ENCODE measurements at regions not wholly inside any gene's neighbourhood (a gene's known extent, or its start where the extent isn't known, plus 50 kb on each side); places are given as distances from the start of the nearest gene placed in this dataset.

DNA sequence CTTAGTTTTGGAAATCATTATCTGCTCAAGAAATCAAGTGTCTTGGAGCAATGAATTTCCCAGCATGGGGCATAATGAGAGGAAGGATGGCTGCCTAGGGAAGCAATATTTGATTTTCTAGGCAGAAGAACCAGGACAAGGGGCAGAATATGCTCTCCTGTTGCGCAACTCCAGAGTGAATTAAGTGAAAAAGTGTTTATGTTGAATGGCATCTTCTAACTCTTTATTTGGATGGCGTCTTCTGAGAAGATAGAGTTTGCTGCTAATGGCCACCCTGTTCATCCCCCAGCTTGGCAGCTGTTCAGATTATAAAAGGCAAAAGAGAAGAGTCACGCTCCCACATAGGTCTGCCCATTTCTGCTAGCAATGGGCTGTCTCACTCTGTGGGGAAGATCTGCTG lies 1278.1 kb downstream of the AACS start:
- Histone ChIP-seq H3K27me3 (ENCODE audit: insufficient read depth, low read length) (no peaks in the 10 kb centered on the region), H3K4me1 (ENCODE audit: insufficient read depth, low read length) (no peaks in the 10 kb centered on the region), H3K9ac (ENCODE audit: low read depth, low read length) (no peak overlapping the region), H3K4me3 (ENCODE audit: low read length) (no peak overlapping the region), H3K36me3 (ENCODE audit: insufficient read depth, low read depth, low read length) (no peaks in the 10 kb centered on the region), H3K9me3 (ENCODE audit: insufficient read depth, low read depth, low read length) (no peaks in the 10 kb centered on the region), H3K27ac (ENCODE audit: low read length) (no peak overlapping the region)

DNA sequence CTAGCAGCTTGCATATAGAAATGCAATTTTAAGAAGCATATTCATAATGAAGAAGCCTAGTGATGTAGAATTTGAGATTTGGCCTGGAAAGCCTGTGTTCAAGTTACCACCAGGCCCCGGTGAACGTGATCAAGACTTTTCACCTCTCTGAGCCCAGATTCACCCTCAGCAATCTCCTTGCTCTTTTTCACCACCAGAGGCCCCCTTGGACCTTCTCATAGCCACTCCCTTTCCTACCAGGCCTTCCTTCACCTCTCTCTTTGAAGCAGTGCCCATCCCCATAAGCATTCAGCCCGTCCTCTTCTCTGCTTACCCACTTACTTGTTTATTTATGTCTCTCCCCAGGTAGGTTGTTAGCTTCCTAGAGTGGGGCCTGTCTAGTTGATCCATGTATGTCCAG lies 1280.9 kb downstream of the AACS start:
- H3K36me3 ChIP-seq (ENCODE audit: insufficient read depth, low read depth, low read length), result no peaks in the 10 kb centered on the region
- H3K27me3 ChIP-seq (ENCODE audit: insufficient read depth, low read length), result no peaks in the 10 kb centered on the region
- H3K27ac ChIP-seq (ENCODE audit: low read length), result no peak overlapping the region
- no peak overlapping the region for H3K9ac ChIP-seq (ENCODE audit: low read depth, low read length)
- no peaks in the 10 kb centered on the region for H3K9me3 ChIP-seq (ENCODE audit: insufficient read depth, low read depth, low read length)
- no peak overlapping the region for H3K4me3 ChIP-seq (ENCODE audit: low read length)
- no peaks in the 10 kb centered on the region for H3K4me1 ChIP-seq (ENCODE audit: insufficient read depth, low read length)

DNA sequence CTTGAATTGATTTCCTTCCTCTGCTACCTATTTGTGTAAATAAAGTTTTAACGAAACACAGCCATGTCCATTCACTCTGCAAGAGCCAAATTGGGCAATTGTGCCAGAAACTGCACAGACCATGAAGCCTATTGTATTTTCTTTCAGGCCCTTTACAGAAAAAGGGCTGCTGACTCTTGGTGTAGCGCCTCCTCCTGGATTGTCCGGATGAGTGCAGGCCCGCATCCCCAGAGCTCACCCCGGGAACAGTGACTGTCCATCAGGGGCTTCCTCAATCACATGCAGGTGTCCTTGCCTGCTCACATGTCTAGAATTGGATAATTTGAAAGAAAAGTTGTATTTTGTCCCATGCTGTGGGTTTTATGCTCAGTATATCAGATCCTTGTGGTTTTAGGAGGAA lies 1282.2 kb downstream of the AACS start:
- no peaks in the 10 kb centered on the region for H3K36me3 ChIP-seq (ENCODE audit: insufficient read depth, low read depth, low read length)
- H3K27me3 ChIP-seq (ENCODE audit: insufficient read depth, low read length), result no peaks in the 10 kb centered on the region

DNA sequence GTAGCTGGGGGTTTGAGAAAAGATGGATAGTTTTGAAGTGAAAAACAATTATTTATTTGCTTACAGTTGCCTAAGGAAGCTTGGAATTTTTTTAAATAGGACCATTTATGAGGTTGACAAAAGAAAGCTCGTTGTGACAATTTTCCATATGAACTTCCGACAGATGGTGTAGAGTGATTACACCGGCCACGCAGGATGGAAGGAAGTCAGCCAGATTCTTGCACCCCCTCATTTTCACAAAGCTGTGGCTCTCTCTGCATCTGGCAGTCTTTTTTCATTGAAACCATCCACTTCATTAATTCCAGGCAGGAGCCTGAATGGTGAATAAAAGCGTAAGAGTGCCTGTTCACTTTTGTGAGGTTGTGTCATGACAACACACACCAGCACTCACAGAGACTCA lies 1284.1 kb downstream of the AACS start:
- H3K9me3 ChIP-seq (ENCODE audit: insufficient read depth, low read depth, low read length), result no peaks in the 10 kb centered on the region; the same call in 1 of the 2 replicates
- H3K9ac ChIP-seq (ENCODE audit: low read depth, low read length), result no peak overlapping the region
- H3K36me3 ChIP-seq (ENCODE audit: insufficient read depth, low read depth, low read length), result no peaks in the 10 kb centered on the region
- H3K4me3 ChIP-seq (ENCODE audit: low read length), result no peak overlapping the region
- H3K4me1 ChIP-seq (ENCODE audit: insufficient read depth, low read length), result no peaks in the 10 kb centered on the region
- H3K27me3 ChIP-seq (ENCODE audit: insufficient read depth, low read length), result no peaks in the 10 kb centered on the region
- H3K27ac ChIP-seq (ENCODE audit: low read length), result no peak overlapping the region

More for the DNA sequence above, 1282.2 kb downstream of the AACS start:
- H3K9me3 ChIP-seq (ENCODE audit: insufficient read depth, low read depth, low read length), result no peaks in the 10 kb centered on the region
- H3K4me3 ChIP-seq (ENCODE audit: low read length), result no peak overlapping the region
- H3K27ac ChIP-seq (ENCODE audit: low read length), result no peak overlapping the region
- no peaks in the 10 kb centered on the region for H3K4me1 ChIP-seq (ENCODE audit: insufficient read depth, low read length)
- no peak overlapping the region for H3K9ac ChIP-seq (ENCODE audit: low read depth, low read length)

DNA sequence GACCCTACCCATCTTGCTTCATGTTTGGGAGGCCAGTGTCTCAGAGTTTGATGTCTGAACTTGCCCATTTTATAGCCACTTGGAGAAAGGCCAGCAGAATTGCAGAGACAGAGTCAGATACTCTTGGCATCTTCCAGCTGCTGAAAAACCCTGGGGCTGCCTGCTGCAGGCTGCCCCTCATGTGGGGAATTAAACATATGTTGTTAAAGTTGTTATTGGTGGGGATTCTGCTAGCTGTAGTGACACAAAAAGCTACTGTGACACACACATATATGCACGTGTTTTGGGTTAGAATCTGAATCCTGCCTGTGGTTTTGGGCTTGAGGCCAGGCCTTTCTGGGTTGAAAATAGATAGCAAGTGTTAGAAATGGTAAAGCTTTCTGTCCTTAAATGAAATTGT lies 1288.4 kb downstream of the AACS start:
- no peak overlapping the region for H3K27ac ChIP-seq (ENCODE audit: low read length)
- no peaks in the 10 kb centered on the region; the same call in 1 of the 2 replicates for H3K9me3 ChIP-seq (ENCODE audit: insufficient read depth, low read depth, low read length)
- no peaks in the 10 kb centered on the region for H3K27me3 ChIP-seq (ENCODE audit: insufficient read depth, low read length)

DNA sequence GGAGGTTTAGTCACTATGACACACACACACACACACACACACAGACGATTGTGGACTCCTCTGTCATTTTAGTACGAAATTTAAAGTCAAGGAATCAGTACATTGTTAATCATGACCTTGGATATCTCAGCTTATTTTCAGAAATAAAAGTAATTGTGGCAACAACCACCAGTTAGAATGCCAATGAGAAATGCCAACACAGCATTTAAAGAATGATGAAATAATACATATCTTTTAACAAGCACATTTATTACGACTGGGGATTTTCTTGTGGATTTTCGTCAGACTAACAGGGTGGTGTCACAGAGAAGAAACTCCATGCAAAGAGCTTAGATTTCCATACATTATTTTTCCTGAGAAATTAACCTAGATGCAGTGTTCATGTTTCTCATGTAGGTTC lies 1289.4 kb downstream of the AACS start:
- Histone ChIP-seq H3K9ac (ENCODE audit: low read depth, low read length) (no peak overlapping the region), H3K27ac (ENCODE audit: low read length) (no peak overlapping the region), H3K9me3 (ENCODE audit: insufficient read depth, low read depth, low read length) (no peaks in the 10 kb centered on the region; the same call in 1 of the 2 replicates)

More for the DNA sequence above, 1288.4 kb downstream of the AACS start:
- Histone ChIP-seq H3K9ac (ENCODE audit: low read depth, low read length) (no peak overlapping the region), H3K4me1 (ENCODE audit: insufficient read depth, low read length) (no peaks in the 10 kb centered on the region), H3K4me3 (ENCODE audit: low read length) (no peak overlapping the region), H3K36me3 (ENCODE audit: insufficient read depth, low read depth, low read length) (no peaks in the 10 kb centered on the region)

DNA sequence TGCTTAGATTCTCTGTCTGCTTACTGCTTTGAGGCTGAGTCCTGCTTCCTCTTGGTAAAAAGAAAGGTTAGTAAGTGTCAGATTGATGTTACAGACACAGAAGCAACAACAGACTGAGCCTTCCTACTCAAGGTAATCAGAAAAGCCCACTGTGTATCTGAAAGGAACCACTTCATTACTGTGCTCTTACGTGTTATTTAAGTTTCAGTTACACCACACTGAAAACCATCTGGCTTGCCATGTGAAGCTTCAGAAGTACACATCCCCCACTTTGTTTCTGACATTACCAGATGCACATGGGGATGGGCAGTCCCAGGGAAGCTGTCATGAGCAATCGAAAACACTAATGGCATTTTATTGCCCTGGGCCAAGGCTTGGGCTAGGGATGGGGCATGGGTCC lies 1290.1 kb downstream of the AACS start:
- Histone ChIP-seq H3K27ac (ENCODE audit: low read length) (no peak overlapping the region), H3K9me3 (ENCODE audit: insufficient read depth, low read depth, low read length) (no peaks in the 10 kb centered on the region; the same call in 1 of the 2 replicates)

More for the DNA sequence above, 1289.4 kb downstream of the AACS start:
- Histone ChIP-seq H3K4me1 (ENCODE audit: insufficient read depth, low read length) (no peaks in the 10 kb centered on the region), H3K36me3 (ENCODE audit: insufficient read depth, low read depth, low read length) (no peaks in the 10 kb centered on the region), H3K4me3 (ENCODE audit: low read length) (no peak overlapping the region), H3K27me3 (ENCODE audit: insufficient read depth, low read length) (no peaks in the 10 kb centered on the region)

DNA sequence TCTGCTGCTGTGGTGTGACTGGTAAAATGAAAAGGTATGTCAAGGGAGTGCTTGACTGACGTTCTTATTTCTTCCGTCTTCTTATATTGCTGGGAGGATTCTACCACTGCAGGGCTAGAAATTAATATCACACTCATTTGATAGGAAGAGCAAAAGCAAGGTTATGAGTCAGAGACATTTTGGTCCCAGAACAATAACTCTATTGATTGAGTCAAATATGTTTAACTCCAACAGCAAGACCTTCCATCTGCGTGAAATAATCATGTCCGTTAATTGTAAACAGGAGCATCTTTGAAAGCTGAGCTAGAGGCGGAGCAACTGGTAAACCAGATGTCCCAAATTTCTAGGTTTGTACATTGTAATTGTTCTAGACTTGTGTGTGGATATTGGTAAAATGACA lies 1293.6 kb downstream of the AACS start:
- Histone ChIP-seq H3K27ac (ENCODE audit: low read length) (no peak overlapping the region), H3K9me3 (ENCODE audit: insufficient read depth, low read depth, low read length) (no peaks in the 10 kb centered on the region; the same call in 1 of the 2 replicates), H3K36me3 (ENCODE audit: insufficient read depth, low read depth, low read length) (no peaks in the 10 kb centered on the region), H3K4me3 (ENCODE audit: low read length) (no peak overlapping the region), H3K27me3 (ENCODE audit: insufficient read depth, low read length) (no peaks in the 10 kb centered on the region), H3K9ac (ENCODE audit: low read depth, low read length) (no peak overlapping the region), H3K4me1 (ENCODE audit: insufficient read depth, low read length) (no peaks in the 10 kb centered on the region)

More for the DNA sequence above, 1290.1 kb downstream of the AACS start:
- Histone ChIP-seq H3K4me3 (ENCODE audit: low read length) (no peak overlapping the region), H3K27me3 (ENCODE audit: insufficient read depth, low read length) (no peaks in the 10 kb centered on the region), H3K36me3 (ENCODE audit: insufficient read depth, low read depth, low read length) (no peaks in the 10 kb centered on the region), H3K4me1 (ENCODE audit: insufficient read depth, low read length) (no peaks in the 10 kb centered on the region), H3K9ac (ENCODE audit: low read depth, low read length) (no peak overlapping the region)

DNA sequence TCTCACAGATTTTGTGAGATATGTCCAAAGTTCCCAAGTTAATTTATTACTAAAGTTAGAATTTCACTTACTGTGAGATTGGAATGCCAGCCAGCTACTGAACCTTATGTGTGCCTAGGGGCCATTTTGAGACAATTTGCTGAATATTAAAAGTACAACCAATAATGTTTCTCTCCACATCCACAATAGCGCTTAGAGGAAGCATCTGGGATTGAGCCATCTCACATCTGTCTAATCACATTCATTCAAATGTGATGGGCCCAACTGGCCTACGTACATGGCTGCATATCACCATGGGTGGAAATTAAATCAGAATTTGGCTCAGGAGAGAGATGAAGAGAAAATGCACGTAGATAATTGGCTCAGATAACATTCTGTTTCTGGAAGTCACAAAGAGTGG lies 1294.0 kb downstream of the AACS start:
- Histone ChIP-seq H3K9me3 (ENCODE audit: insufficient read depth, low read depth, low read length) (no peaks in the 10 kb centered on the region; the same call in 1 of the 2 replicates), H3K4me1 (ENCODE audit: insufficient read depth, low read length) (no peaks in the 10 kb centered on the region)

DNA sequence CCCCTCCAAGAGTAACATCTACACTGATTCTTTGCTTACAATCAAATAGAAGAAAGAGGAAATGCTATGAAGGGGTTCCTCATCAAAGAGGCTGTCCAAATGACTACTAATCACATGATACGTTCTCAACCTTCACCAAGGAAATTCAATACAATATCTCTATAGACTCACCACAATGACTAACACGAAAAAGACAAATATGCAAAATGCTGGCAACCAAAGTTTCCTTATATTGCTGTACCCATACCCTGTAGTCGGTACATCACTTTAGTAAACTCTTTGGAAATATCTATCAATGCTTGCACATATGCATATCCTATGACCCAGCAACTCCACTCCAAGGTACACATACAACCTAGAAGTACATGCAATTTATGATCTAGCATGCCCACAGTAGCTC lies 1296.6 kb downstream of the AACS start:
- Histone ChIP-seq H3K9me3 (ENCODE audit: insufficient read depth, low read depth, low read length) (no peaks in the 10 kb centered on the region), H3K4me1 (ENCODE audit: insufficient read depth, low read length) (no peaks in the 10 kb centered on the region), H3K9ac (ENCODE audit: low read depth, low read length) (no peak overlapping the region), H3K4me3 (ENCODE audit: low read length) (no peak overlapping the region), H3K27ac (ENCODE audit: low read length) (no peak overlapping the region), H3K27me3 (ENCODE audit: insufficient read depth, low read length) (no peaks in the 10 kb centered on the region), H3K36me3 (ENCODE audit: insufficient read depth, low read depth, low read length) (no peaks in the 10 kb centered on the region)

More for the DNA sequence above, 1294.0 kb downstream of the AACS start:
- H3K27me3 ChIP-seq (ENCODE audit: insufficient read depth, low read length), result no peaks in the 10 kb centered on the region
- H3K27ac ChIP-seq (ENCODE audit: low read length), result no peak overlapping the region
- no peaks in the 10 kb centered on the region for H3K36me3 ChIP-seq (ENCODE audit: insufficient read depth, low read depth, low read length)
- no peak overlapping the region for H3K4me3 ChIP-seq (ENCODE audit: low read length)
- H3K9ac ChIP-seq (ENCODE audit: low read depth, low read length), result no peak overlapping the region

DNA sequence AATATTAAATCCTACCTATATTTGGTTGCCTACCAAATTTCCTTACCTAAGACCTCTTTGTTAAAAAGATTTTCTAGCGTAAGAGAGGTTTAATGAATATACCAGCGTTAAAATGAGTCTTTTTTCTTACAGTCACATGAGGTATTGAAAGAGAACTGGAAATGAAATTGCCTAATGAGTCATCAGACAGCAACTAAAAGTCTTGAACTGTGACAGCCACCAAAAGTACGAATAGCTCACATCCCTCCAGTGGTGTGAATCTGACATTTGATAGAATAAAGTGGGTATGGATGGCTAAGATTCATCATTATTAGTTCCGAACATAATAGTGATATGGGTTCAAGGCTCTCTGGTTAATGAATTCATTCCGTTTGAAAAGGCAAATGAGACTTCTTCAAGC lies 1297.3 kb downstream of the AACS start:
- Histone ChIP-seq H3K9me3 (ENCODE audit: insufficient read depth, low read depth, low read length) (no peaks in the 10 kb centered on the region), H3K27me3 (ENCODE audit: insufficient read depth, low read length) (no peaks in the 10 kb centered on the region), H3K4me3 (ENCODE audit: low read length) (no peak overlapping the region), H3K36me3 (ENCODE audit: insufficient read depth, low read depth, low read length) (no peaks in the 10 kb centered on the region), H3K27ac (ENCODE audit: low read length) (no peak overlapping the region), H3K9ac (ENCODE audit: low read depth, low read length) (no peak overlapping the region), H3K4me1 (ENCODE audit: insufficient read depth, low read length) (no peaks in the 10 kb centered on the region)

DNA sequence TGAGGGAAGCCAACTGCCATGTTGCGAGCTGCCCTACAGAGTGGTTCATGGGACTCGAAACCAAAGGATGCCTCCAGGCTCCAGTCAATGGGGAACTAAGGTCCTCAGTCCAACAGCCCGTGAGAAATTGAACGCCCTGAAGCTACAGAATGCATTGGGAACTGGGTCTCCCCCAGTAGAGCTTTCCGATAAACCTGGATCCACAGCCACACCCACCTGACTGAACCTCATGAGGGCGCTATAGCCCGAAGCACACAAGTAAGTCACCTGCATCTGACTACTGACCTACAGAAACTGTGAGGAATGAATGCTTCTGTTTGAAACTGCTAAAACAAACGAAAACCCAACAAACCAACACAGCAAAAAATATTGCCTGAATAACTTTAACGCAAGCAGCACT lies 1297.7 kb downstream of the AACS start:
- Histone ChIP-seq H3K27ac (ENCODE audit: low read length) (no peak overlapping the region), H3K4me3 (ENCODE audit: low read length) (no peak overlapping the region), H3K27me3 (ENCODE audit: insufficient read depth, low read length) (no peaks in the 10 kb centered on the region), H3K4me1 (ENCODE audit: insufficient read depth, low read length) (no peaks in the 10 kb centered on the region), H3K9ac (ENCODE audit: low read depth, low read length) (no peak overlapping the region), H3K9me3 (ENCODE audit: insufficient read depth, low read depth, low read length) (no peaks in the 10 kb centered on the region), H3K36me3 (ENCODE audit: insufficient read depth, low read depth, low read length) (no peaks in the 10 kb centered on the region)

Data from iPS-20b (cell line).